Smooth muscle cell (in vitro differentiated cells): ENCODE measurements at regions not wholly inside any gene's neighbourhood (a gene's known extent, or its start where the extent isn't known, plus 50 kb on each side); places are given as distances from the start of the nearest gene placed in this dataset.

Source experiments
- DNase-seq: peaks from one replicate; lab custom pipeline; 2025; ENCODE audit not compliant: unreplicated experiment; lab: John Stamatoyannopoulos, UW
- H2AFZ ChIP-seq: fragments of 200-600 bp; sonication (generic); 2 replicates; pipeline ENCODE4 v1.6.0; 2016; ENCODE audit warnings: antibody characterized with exemption, low read depth, mild to moderate bottlenecking
- H3F3A ChIP-seq: fragments of 200-600 bp; sonication (generic); 2 replicates; pipeline ENCODE4 v1.6.0; 2017; ENCODE audit warnings: antibody characterized with exemption, low read depth
- H3K27ac ChIP-seq: fragments of 200-600 bp; sonication (generic); 2 replicates; pipeline ENCODE4 v1.5.1; 2016; ENCODE audit warnings: low read depth, mild to moderate bottlenecking
- H3K27me3 ChIP-seq: fragments of 200-600 bp; sonication (generic); 2 replicates; pipeline ENCODE4 v1.6.1; 2016; ENCODE audit warnings: low read depth, mild to moderate bottlenecking
- H3K36me3 ChIP-seq: fragments of 200-600 bp; sonication (generic); 2 replicates; pipeline ENCODE4 v1.5.1; 2016; ENCODE audit warnings: low read depth
- H3K4me1 ChIP-seq: fragments of 200-600 bp; sonication (generic); 2 replicates; pipeline ENCODE4 v1.5.1; 2016; ENCODE audit warnings: low read depth
- H3K4me2 ChIP-seq: fragments of 200-600 bp; sonication (generic); 2 replicates; pipeline ENCODE4 v1.6.0; 2016; ENCODE audit warnings: mild to moderate bottlenecking
- H3K4me3 ChIP-seq: fragments of 200-600 bp; sonication (generic); 2 replicates; pipeline ENCODE4 v1.5.1; 2016; ENCODE audit warnings: mild to moderate bottlenecking
- H3K79me2 ChIP-seq: fragments of 200-600 bp; sonication (generic); 2 replicates; pipeline ENCODE4 v1.6.0; 2016; ENCODE audit warnings: low read depth, mild to moderate bottlenecking
- H3K9ac ChIP-seq: fragments of 200-600 bp; sonication (generic); 2 replicates; pipeline ENCODE4 v1.6.0; 2016; ENCODE audit warnings: low read depth
- H3K9me3 ChIP-seq: fragments of 200-600 bp; sonication (generic); replicated peaks from 2 replicates; pipeline ENCODE4 v1.5.1; 2016; ENCODE audit warnings: low read depth
- H4K20me1 ChIP-seq: fragments of 200-600 bp; sonication (generic); 2 replicates; pipeline ENCODE4 v1.6.0; 2016; ENCODE audit warnings: low read depth
- WGBS: methylation state at CpG from one replicate; pipeline ENCODE4 v1.1.7; 2016; ENCODE audit warnings: low lambda C conversion rate; 5-methylcytosine and 5-hydroxymethylcytosine counted together
- TF ChIP-seq, protein P1 (sequence below): fragments of 200-600 bp; sonication (generic); IDR thresholded peaks from 2 replicates; pipeline ENCODE4 v1.5.1; 2017; ENCODE audit warnings: borderline replicate concordance, mild to moderate bottlenecking, antibody characterized with exemption; ENCODE audit not compliant: insufficient read depth, poor library complexity, severe bottlenecking

DNA sequence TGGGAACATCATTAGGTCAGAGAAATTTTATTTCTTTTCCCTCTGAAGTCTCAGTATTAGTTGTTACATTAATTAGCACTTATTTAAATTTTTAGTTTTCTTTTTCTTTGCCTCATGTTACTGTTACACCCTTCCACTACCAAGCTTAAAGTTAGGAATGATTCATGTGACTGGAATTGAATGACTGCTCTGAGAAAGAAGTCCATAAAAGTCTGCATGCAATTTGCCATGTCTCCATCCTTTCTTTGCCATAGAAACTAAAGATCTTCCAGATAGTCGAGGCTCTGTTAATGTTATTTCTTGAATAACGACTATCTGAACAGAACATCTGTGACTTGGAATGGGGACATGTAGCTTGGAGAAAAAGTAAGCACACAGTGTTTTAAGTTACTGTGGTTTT is 1269.8 kb upstream of the PIK3C3 start:
- H3K4me2 ChIP-seq, result no peak overlapping the region
- TF ChIP-seq, protein P1, sequence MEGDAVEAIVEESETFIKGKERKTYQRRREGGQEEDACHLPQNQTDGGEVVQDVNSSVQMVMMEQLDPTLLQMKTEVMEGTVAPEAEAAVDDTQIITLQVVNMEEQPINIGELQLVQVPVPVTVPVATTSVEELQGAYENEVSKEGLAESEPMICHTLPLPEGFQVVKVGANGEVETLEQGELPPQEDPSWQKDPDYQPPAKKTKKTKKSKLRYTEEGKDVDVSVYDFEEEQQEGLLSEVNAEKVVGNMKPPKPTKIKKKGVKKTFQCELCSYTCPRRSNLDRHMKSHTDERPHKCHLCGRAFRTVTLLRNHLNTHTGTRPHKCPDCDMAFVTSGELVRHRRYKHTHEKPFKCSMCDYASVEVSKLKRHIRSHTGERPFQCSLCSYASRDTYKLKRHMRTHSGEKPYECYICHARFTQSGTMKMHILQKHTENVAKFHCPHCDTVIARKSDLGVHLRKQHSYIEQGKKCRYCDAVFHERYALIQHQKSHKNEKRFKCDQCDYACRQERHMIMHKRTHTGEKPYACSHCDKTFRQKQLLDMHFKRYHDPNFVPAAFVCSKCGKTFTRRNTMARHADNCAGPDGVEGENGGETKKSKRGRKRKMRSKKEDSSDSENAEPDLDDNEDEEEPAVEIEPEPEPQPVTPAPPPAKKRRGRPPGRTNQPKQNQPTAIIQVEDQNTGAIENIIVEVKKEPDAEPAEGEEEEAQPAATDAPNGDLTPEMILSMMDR, result no peak
- H3K4me3 ChIP-seq, result no peak overlapping the region
- H4K20me1 ChIP-seq, result no peaks in the 10 kb centered on the region
- H3K4me1 ChIP-seq, result no peaks in the 10 kb centered on the region
- no peak overlapping the region for H3K9ac ChIP-seq
- DNase-seq, result no peak
- H3K36me3 ChIP-seq, result no peaks in the 10 kb centered on the region
- H3K9me3 ChIP-seq, result no peaks in the 10 kb centered on the region
- no peaks in the 10 kb centered on the region for H3K79me2 ChIP-seq
- H2AFZ ChIP-seq, result no peak overlapping the region
- 65% methylated on average over 2 of the region's 2 CpGs for WGBS
- no peaks in the 10 kb centered on the region for H3K27me3 ChIP-seq
- H3F3A ChIP-seq, result no peaks in the 10 kb centered on the region
- H3K27ac ChIP-seq, result no peak overlapping the region

DNA sequence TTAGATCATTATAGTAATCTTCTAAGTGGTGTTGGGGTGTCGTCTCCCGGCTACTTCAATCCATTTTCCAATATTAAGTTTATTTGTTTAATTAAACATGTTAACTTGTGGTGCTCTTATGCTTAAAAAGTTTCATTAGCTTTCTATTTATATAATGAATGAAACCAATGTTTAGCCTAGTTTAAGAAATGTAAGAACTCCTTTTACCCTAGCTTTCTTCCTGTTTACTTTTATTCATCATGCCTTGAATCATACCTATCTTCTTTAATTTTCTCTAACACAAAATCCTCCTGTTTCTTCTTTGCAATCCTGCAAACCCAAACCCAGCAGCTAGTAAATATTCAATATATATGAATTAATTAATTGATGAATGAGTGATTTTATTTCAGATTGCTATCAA is 1276.7 kb upstream of the PIK3C3 start:
- no peak overlapping the region for H3K4me2 ChIP-seq
- TF ChIP-seq, protein P1, result no peak
- H3K27me3 ChIP-seq, result no peaks in the 10 kb centered on the region
- no peaks in the 10 kb centered on the region for H4K20me1 ChIP-seq
- no peaks in the 10 kb centered on the region for H3K79me2 ChIP-seq
- no peak overlapping the region for H2AFZ ChIP-seq
- H3K36me3 ChIP-seq, result no peaks in the 10 kb centered on the region
- H3F3A ChIP-seq, result no peaks in the 10 kb centered on the region
- H3K9ac ChIP-seq, result no peak overlapping the region
- no peak overlapping the region for H3K4me3 ChIP-seq
- no peak for DNase-seq
- no peaks in the 10 kb centered on the region for H3K4me1 ChIP-seq
- WGBS, result 94% methylated on average over 2 of the region's 2 CpGs
- no peaks in the 10 kb centered on the region for H3K9me3 ChIP-seq
- no peak overlapping the region for H3K27ac ChIP-seq

GRCh38 chr18:40676668-40677067 is 1278.4 kb upstream of the PIK3C3 start:
- TF ChIP-seq, protein P1, result no peak
- WGBS, result 64% methylated on average over 1 of the region's 1 CpG
- DNase-seq, result no peak

DNA sequence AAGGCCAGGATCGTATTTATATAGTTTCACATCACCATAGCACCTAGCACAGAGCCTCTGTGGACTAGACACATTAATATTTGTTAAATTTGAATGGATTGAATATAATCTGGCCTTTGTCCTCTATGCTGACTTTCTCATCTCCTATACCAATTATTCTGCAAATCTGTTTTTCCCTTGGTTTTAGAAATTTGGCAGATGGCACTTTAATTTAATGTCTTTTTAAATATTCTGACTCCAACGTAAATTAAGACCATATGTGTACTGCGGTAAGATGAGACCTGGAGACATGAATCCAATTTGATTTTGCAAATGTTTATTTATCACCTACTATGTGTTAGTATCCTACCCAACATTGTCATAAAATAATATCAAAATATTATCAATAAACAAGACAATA is 1281.9 kb upstream of the PIK3C3 start:
- Histone ChIP-seq H3K4me1 (no peaks in the 10 kb centered on the region), H3F3A (no peaks in the 10 kb centered on the region), H3K36me3 (no peaks in the 10 kb centered on the region), H3K9ac (no peak overlapping the region), H3K4me3 (no peak overlapping the region), H4K20me1 (no peaks in the 10 kb centered on the region), H3K9me3 (no peaks in the 10 kb centered on the region), H3K4me2 (no peak overlapping the region), H3K27ac (no peak overlapping the region), H3K79me2 (no peaks in the 10 kb centered on the region), H2AFZ (no peak overlapping the region), H3K27me3 (no peaks in the 10 kb centered on the region)
- TF ChIP-seq, protein P1, result no peak
- DNase-seq, result no peak
- 94% methylated on average over 3 of the region's 3 CpGs for WGBS

More at GRCh38 chr18:40676668-40677067, 1278.4 kb upstream of the PIK3C3 start:
- no peak overlapping the region for H3K4me2 ChIP-seq
- no peaks in the 10 kb centered on the region for H3K27me3 ChIP-seq
- no peaks in the 10 kb centered on the region for H3K79me2 ChIP-seq
- no peaks in the 10 kb centered on the region for H4K20me1 ChIP-seq
- H2AFZ ChIP-seq, result no peak overlapping the region
- no peaks in the 10 kb centered on the region for H3K9me3 ChIP-seq
- no peak overlapping the region for H3K27ac ChIP-seq
- no peaks in the 10 kb centered on the region for H3K4me1 ChIP-seq
- no peaks in the 10 kb centered on the region for H3F3A ChIP-seq
- H3K9ac ChIP-seq, result no peak overlapping the region
- no peak overlapping the region for H3K4me3 ChIP-seq
- no peaks in the 10 kb centered on the region for H3K36me3 ChIP-seq
